ENCODE measurements at regions not wholly inside any gene's neighbourhood (a gene's known extent, or its start where the extent isn't known, plus 50 kb on each side); places are given as distances from the start of the nearest gene placed in this dataset.

GRCh38 chr10:129386415-129387257, 80.4 kb upstream of the MGMT start:
- TF ChIP-seq CTCF (IDR thresholded peaks at IDR 0.05; ENCODE audit: borderline replicate concordance, control extremely low read depth, extremely low read depth, insufficient read depth, missing control alignments) = no peak
- in situ Hi-C loops (cut with MboI; ENCODE audit: low sequenced_read_pairs, unreplicated experiment) = no loop called here
- no peak for DNase-seq (ENCODE audit: low spot score)

- in situ Hi-C loops (cut with MboI; ENCODE audit: low sequenced_read_pairs, unreplicated experiment) = no loop called here
- no peak for TF ChIP-seq CTCF (IDR thresholded peaks at IDR 0.05; ENCODE audit: borderline replicate concordance, control extremely low read depth, extremely low read depth, insufficient read depth, missing control alignments)
- DNase-seq (ENCODE audit: low spot score) = no peak
Observed at GRCh38 chr10:129387258-129387525, 79.8 kb upstream of the MGMT start.

- in situ Hi-C loops (cut with MboI; ENCODE audit: low sequenced_read_pairs, unreplicated experiment) = no loop called here
- DNase-seq (ENCODE audit: low spot score) = no peak
- no peak for TF ChIP-seq CTCF (IDR thresholded peaks at IDR 0.05; ENCODE audit: borderline replicate concordance, control extremely low read depth, extremely low read depth, insufficient read depth, missing control alignments)
Observed at GRCh38 chr10:129388435-129388834, 78.6 kb upstream of the MGMT start.

- DNase-seq (ENCODE audit: low spot score) = no peak
- in situ Hi-C loops (cut with MboI; ENCODE audit: low sequenced_read_pairs, unreplicated experiment) = no loop called here
- TF ChIP-seq CTCF (IDR thresholded peaks at IDR 0.05; ENCODE audit: borderline replicate concordance, control extremely low read depth, extremely low read depth, insufficient read depth, missing control alignments) = no peak
Observed at GRCh38 chr10:129389194-129389593, 77.8 kb upstream of the MGMT start.

- TF ChIP-seq CTCF (IDR thresholded peaks at IDR 0.05; ENCODE audit: borderline replicate concordance, control extremely low read depth, extremely low read depth, insufficient read depth, missing control alignments) = no peak
- in situ Hi-C loops (cut with MboI; ENCODE audit: low sequenced_read_pairs, unreplicated experiment) = no loop called here
- no peak for DNase-seq (ENCODE audit: low spot score)
Observed at GRCh38 chr10:129390147-129390546, 76.9 kb upstream of the MGMT start.

GRCh38 chr10:129390726-129391125, 76.3 kb upstream of the MGMT start:
- in situ Hi-C loops (cut with MboI; ENCODE audit: low sequenced_read_pairs, unreplicated experiment) = no loop called here
- DNase-seq (ENCODE audit: low spot score) = no peak
- no peak for TF ChIP-seq CTCF (IDR thresholded peaks at IDR 0.05; ENCODE audit: borderline replicate concordance, control extremely low read depth, extremely low read depth, insufficient read depth, missing control alignments)
